ENCODE measurements at regions not wholly inside any gene's neighbourhood (a gene's known extent, or its start where the extent isn't known, plus 50 kb on each side); places are given as distances from the start of the nearest gene placed in this dataset.

GRCh38 chr15:100759698-100760356 lies 119.8 kb upstream of the ALDH1A3 start:
- H3K27me3 ChIP-seq: no peaks in the 10 kb centered on the region
- 13 to 42% methylated on average over 12 of the region's 12 CpGs for WGBS, 2 donors
- H3K4me3 ChIP-seq: no peak overlapping the region
- no peak for DNase-seq
- TF ChIP-seq POLR2AphosphoS5 (IDR thresholded peaks at IDR 0.05) (no peak), EP300 (IDR thresholded peaks at IDR 0.05) (no peak), POLR2A (IDR thresholded peaks at IDR 0.05) (no peak), CTCF (IDR thresholded peaks at IDR 0.05) (no peak)
- H3K27ac ChIP-seq: peak overlapping the region in 1 of 4 donors; percentile 40
- H3K4me1 ChIP-seq: peaks cover 0 to 22% (median 17%) of the 10 kb centered on the region in 4 donors
- no peaks in the 10 kb centered on the region for H3K36me3 ChIP-seq
- peaks cover 0 to 3% (median 0%) of the 10 kb centered on the region in 4 donors for H3K9me3 ChIP-seq
- intact Hi-C loops (cut with DNase I): no loop called here

GRCh38 chr15:100760357-100760903 lies 119.2 kb upstream of the ALDH1A3 start:
- H3K9me3 ChIP-seq: peaks cover 0 to 3% (median 0%) of the 10 kb centered on the region in 4 donors
- WGBS, 2 donors: 30 to 67% methylated on average over 6 of the region's 6 CpGs
- TF ChIP-seq POLR2AphosphoS5 (IDR thresholded peaks at IDR 0.05): no peak
- no peak for TF ChIP-seq EP300 (IDR thresholded peaks at IDR 0.05)
- no peak for TF ChIP-seq CTCF (IDR thresholded peaks at IDR 0.05)
- no peak for TF ChIP-seq POLR2A (IDR thresholded peaks at IDR 0.05)
- no peaks in the 10 kb centered on the region for H3K27me3 ChIP-seq
- peak overlapping the region in 1 of 4 donors; percentile 40 for H3K27ac ChIP-seq
- no peak overlapping the region for H3K4me3 ChIP-seq
- H3K36me3 ChIP-seq: no peaks in the 10 kb centered on the region
- no peak for DNase-seq
- H3K4me1 ChIP-seq: peaks cover 0 to 28% (median 20%) of the 10 kb centered on the region in 4 donors
- intact Hi-C loops (cut with DNase I): no loop called here

GRCh38 chr15:100761290-100761935 lies 118.2 kb upstream of the ALDH1A3 start:
- Histone ChIP-seq H3K27ac (no peak overlapping the region), H3K4me1 (peaks cover 0 to 28% (median 20%) of the 10 kb centered on the region in 4 donors), H3K27me3 (no peaks in the 10 kb centered on the region), H3K9me3 (peaks cover 0 to 3% (median 0%) of the 10 kb centered on the region in 4 donors), H3K4me3 (no peak overlapping the region), H3K36me3 (no peaks in the 10 kb centered on the region)
- TF ChIP-seq EP300 (IDR thresholded peaks at IDR 0.05): no peak
- TF ChIP-seq POLR2AphosphoS5 (IDR thresholded peaks at IDR 0.05): no peak
- no peak for TF ChIP-seq CTCF (IDR thresholded peaks at IDR 0.05)
- TF ChIP-seq POLR2A (IDR thresholded peaks at IDR 0.05): no peak
- WGBS, 2 donors: 86 to 87% methylated on average over 13 of the region's 13 CpGs
- intact Hi-C loops (cut with DNase I): no loop called here
- no peak for DNase-seq

- no peak overlapping the region for H3K27ac ChIP-seq
- TF ChIP-seq POLR2A (IDR thresholded peaks at IDR 0.05): no peak
- no peak for TF ChIP-seq POLR2AphosphoS5 (IDR thresholded peaks at IDR 0.05)
- TF ChIP-seq EP300 (IDR thresholded peaks at IDR 0.05): no peak
- TF ChIP-seq CTCF (IDR thresholded peaks at IDR 0.05): no peak
- peaks cover 0 to 28% (median 20%) of the 10 kb centered on the region in 4 donors for H3K4me1 ChIP-seq
- intact Hi-C loops (cut with DNase I): no loop called here
- 83 to 86% methylated on average over 12 of the region's 12 CpGs for WGBS, 2 donors
- no peaks in the 10 kb centered on the region for H3K27me3 ChIP-seq
- no peak overlapping the region for H3K4me3 ChIP-seq
- H3K9me3 ChIP-seq: no peaks in the 10 kb centered on the region
- no peak for DNase-seq
- H3K36me3 ChIP-seq: no peaks in the 10 kb centered on the region
Observed at GRCh38 chr15:100762289-100762688, 117.3 kb upstream of the ALDH1A3 start.

Measured in sigmoid colon (tissue), 6 donors.